Ishikawa (cell line): ENCODE measurements at regions not wholly inside any gene's neighbourhood (a gene's known extent, or its start where the extent isn't known, plus 50 kb on each side); places are given as distances from the start of the nearest gene placed in this dataset.

Experiments
- CEBPB ChIP-seq: IDR thresholded peaks from 2 replicates; pipeline ENCODE4 v1.6.1; 2012
- CREB1 ChIP-seq: IDR thresholded peaks from 2 replicates; pipeline ENCODE4 v1.6.1; 2012; ENCODE audit warnings: low read depth
- EGR1 ChIP-seq: IDR thresholded peaks from 2 replicates; pipeline ENCODE4 v1.6.1; 2012
- EP300 ChIP-seq: IDR thresholded peaks from 2 replicates; pipeline ENCODE4 v1.6.1; 2012; ENCODE audit warnings: borderline replicate concordance
- FOXM1 ChIP-seq: IDR thresholded peaks from 2 replicates; pipeline ENCODE4 v1.6.1; 2012; ENCODE audit warnings: low read depth, borderline replicate concordance
- MAX ChIP-seq: IDR thresholded peaks from 2 replicates; pipeline ENCODE4 v1.6.1; 2012
- NFIC ChIP-seq: IDR thresholded peaks from 2 replicates; pipeline ENCODE4 v1.6.1; 2012
- RAD21 ChIP-seq: IDR thresholded peaks from 2 replicates; pipeline ENCODE4 v1.6.1; 2012; ENCODE audit warnings: low read depth
- REST ChIP-seq: IDR thresholded peaks from 2 replicates; pipeline ENCODE4 v1.6.1; 2012; ENCODE audit warnings: low read depth, mild to moderate bottlenecking
- TAF1 ChIP-seq: IDR thresholded peaks from 2 replicates; pipeline ENCODE4 v1.6.1; 2012; ENCODE audit warnings: low read depth, mild to moderate bottlenecking
- TCF12 ChIP-seq: IDR thresholded peaks from 2 replicates; pipeline ENCODE4 v1.6.1; 2012; ENCODE audit warnings: low read depth
- TEAD4 ChIP-seq: IDR thresholded peaks from 2 replicates; pipeline ENCODE4 v1.6.1; 2012
- USF1 ChIP-seq: IDR thresholded peaks from 2 replicates; pipeline ENCODE4 v1.6.1; 2012
- YY1 ChIP-seq: IDR thresholded peaks from 2 replicates; pipeline ENCODE4 v1.6.1; 2012; ENCODE audit warnings: low read depth
- ZBTB7A ChIP-seq: IDR thresholded peaks from 2 replicates; pipeline ENCODE4 v1.6.1; 2012; ENCODE audit warnings: low read depth

- TF ChIP-seq CEBPB (no peak), RAD21 (no peak), REST (no peak), TAF1 (no peak), FOXM1 (no peak), MAX (no peak), USF1 (no peak), TCF12 (no peak), CREB1 (no peak), YY1 (no peak), EP300 (no peak), EGR1 (no peak), TEAD4 (no peak), ZBTB7A (no peak), NFIC (no peak)
Measured at GRCh38 chr14:103273745-103274615, 60.1 kb upstream of the EIF5 start.

- no peak for TF ChIP-seq NFIC
- no peak for TF ChIP-seq FOXM1
- TF ChIP-seq USF1: no peak
- no peak for TF ChIP-seq CEBPB
- TF ChIP-seq REST: no peak
- TF ChIP-seq CREB1: no peak
- TF ChIP-seq MAX: no peak
- no peak for TF ChIP-seq TCF12
- TF ChIP-seq TAF1: no peak
- TF ChIP-seq RAD21: no peak
- TF ChIP-seq ZBTB7A: no peak
- no peak for TF ChIP-seq YY1
- no peak for TF ChIP-seq EGR1
- no peak for TF ChIP-seq EP300
- TF ChIP-seq TEAD4: no peak
Measured at GRCh38 chr14:103275000-103275399, 59.0 kb upstream of the EIF5 start.

- TF ChIP-seq USF1: no peak
- no peak for TF ChIP-seq MAX
- no peak for TF ChIP-seq FOXM1
- TF ChIP-seq EP300: no peak
- no peak for TF ChIP-seq YY1
- no peak for TF ChIP-seq CREB1
- TF ChIP-seq TCF12: no peak
- no peak for TF ChIP-seq EGR1
- TF ChIP-seq RAD21: no peak
- TF ChIP-seq REST: no peak
- TF ChIP-seq ZBTB7A: no peak
- TF ChIP-seq NFIC: no peak
Measured at GRCh38 chr14:103277931-103278330, 56.1 kb upstream of the EIF5 start.
